ENCODE measurements at regions not wholly inside any gene's neighbourhood (a gene's known extent, or its start where the extent isn't known, plus 50 kb on each side); places are given as distances from the start of the nearest gene placed in this dataset.

DNA sequence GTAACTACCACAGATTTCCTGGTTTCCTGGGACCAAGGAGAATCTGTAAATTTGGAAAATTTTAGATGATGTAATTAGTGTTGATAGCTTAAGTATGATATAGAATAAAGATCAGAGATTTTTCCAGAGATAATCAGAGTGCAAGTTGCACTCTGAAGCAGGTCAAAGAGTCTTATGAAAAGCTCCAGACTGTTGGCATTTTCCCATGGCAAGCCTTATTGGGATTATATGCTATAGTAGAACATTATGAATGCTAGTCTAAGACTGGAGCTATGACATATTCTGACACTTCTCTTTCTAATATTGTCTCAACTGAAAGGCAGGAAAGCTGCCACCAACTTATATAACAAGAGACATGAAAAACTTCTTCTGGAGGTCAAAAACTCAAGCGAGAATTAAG, 1638.3 kb upstream of the LRRTM1 start:
- TF ChIP-seq, protein P1, sequence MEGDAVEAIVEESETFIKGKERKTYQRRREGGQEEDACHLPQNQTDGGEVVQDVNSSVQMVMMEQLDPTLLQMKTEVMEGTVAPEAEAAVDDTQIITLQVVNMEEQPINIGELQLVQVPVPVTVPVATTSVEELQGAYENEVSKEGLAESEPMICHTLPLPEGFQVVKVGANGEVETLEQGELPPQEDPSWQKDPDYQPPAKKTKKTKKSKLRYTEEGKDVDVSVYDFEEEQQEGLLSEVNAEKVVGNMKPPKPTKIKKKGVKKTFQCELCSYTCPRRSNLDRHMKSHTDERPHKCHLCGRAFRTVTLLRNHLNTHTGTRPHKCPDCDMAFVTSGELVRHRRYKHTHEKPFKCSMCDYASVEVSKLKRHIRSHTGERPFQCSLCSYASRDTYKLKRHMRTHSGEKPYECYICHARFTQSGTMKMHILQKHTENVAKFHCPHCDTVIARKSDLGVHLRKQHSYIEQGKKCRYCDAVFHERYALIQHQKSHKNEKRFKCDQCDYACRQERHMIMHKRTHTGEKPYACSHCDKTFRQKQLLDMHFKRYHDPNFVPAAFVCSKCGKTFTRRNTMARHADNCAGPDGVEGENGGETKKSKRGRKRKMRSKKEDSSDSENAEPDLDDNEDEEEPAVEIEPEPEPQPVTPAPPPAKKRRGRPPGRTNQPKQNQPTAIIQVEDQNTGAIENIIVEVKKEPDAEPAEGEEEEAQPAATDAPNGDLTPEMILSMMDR (IDR thresholded peaks at IDR 0.05; ENCODE audit: low read length), result no peak
- no peak for TF ChIP-seq EZH2 (IDR thresholded peaks at IDR 0.05; ENCODE audit: borderline replicate concordance, low read length)
